ENCODE measurements at regions not wholly inside any gene's neighbourhood (a gene's known extent, or its start where the extent isn't known, plus 50 kb on each side); places are given as distances from the start of the nearest gene placed in this dataset.
A peak's percentile ranks its signal among the peaks of the same experiment; 100 is the strongest.

DNA sequence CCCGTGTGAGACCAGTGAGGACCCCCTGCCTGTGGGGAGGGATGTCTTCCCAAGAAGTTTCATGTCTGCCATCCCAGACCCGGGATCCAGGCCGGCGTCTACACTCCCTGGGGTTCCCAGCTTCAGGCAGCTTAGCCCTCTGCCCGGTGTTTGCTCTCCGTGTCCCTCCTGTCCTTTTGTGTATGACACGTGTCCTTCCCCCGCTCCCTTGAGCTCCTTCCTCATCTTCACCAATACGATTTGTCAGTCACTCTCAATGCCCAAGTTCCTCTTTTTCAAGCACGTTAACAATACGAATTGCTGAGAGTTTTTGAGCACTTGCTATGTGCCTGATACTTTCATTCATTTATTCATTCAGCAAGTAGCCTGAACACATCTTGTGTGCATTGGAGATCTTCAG, 115.6 kb upstream of the PTPN1 start:
- DNase-seq, result peak; percentile 86 to 87

- DNase-seq, result no peak
These were observed 114.9 kb upstream of the PTPN1 start for GRCh38 chr20:50395251-50395729.

DNA sequence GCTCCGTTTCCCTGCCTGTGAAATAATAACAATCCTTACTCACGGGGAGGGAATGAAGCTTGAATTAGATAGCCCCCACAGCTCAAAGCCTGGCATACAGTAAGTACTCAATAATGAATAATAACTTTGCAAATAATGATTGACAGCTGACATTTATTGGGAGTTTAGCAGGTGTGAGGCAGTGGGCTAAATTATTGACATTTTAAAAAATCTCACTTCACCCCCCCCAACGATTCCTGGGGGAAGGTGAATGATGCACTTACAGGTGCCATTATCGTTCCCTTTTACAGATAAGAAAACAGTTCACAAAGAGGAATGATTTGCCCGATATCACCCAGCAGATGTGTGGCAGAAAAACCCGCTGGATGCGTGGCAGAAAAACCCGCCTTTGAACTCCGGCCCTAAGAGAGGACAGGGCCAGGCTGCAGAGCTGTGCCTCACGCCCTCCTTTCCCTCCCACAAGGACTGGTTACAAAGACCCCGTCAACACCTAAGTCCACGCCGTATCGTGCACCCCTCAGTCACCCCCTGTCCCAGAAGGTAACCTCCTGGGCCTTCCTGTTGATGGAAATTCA, 114.2 kb upstream of the PTPN1 start:
- no peak for DNase-seq

DNA sequence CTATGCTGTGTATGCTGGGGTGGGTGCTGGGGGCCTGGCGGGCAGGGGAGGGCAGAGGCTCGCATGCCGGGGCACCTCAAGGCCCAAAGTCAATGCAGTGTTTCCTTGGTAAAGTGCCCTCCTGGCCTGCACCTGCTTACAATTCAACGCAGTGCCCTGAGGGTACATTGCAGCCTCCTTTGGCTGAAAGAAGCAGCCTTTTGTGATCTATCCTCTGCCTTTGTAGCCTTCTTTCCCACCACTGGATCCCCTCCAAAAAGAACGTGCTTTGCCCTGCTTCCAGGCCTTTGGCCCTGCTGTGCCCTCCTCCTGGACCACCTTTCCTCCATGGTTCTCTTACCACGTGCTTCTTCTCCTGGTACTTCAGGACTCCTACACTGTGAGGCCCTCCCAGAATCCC, 113.6 kb upstream of the PTPN1 start:
- no peak for DNase-seq

GRCh38 chr20:50397058-50397457, 113.1 kb upstream of the PTPN1 start:
- no peak for DNase-seq

GRCh38 chr20:50398064-50398463, 112.1 kb upstream of the PTPN1 start:
- no peak for DNase-seq

- no peak for DNase-seq
These were observed 111.7 kb upstream of the PTPN1 start for GRCh38 chr20:50398471-50398820.

DNA sequence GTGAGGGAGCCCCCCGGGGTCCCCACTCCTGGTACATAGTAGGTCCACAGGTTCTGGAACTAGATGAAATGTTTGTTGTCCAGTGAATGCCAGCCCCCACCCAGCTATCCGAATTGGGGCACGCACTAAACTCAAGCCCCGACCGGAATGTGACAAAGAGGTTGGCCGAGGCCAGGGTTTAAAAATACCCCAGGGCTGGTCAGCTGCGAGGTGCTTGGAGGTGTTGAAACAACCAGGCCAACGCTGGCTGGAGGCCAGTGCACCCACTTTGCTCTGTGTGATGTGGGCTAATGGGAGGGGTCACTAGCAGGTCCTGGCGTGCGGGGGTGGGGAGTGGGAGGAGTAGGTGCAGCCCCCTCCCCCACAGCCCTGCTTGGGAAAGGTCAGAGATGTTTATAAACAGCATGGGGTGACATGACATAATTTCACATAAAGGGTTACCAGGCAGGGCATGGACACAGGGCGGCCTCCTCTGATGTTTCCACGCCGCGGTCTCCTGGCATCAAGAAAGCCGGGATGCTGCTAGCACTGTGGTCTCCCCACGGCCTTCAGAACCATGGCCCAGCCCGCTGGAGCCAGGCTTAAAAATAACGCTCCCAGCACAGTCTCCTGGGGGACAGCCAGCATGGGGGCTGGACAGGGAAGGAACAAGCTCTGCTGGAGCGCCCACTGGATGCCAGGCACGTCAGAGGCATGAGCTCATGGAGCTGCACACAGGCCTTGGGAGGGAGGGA, 111.2 kb upstream of the PTPN1 start:
- DNase-seq, result no peak

DNA sequence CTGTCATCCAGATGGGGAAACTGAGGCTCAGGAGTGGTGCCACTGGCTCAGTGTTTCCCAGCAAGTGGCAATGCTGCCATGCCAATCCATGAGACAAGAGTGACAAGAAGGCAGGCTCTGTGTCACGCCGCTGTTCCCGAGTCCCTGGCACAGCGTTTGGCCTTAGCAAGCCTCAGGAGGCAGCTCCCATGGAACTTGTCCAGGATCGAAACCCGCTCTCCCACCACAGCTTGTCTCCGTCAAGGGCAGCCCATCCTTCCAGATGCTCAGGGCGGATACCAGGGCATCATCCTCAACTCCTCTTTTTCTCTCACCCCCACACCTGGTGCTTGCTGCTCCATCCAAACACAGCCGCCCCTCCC, 110.6 kb upstream of the PTPN1 start:
- DNase-seq, result no peak

GRCh38 chr20:50399917-50400704, 110.1 kb upstream of the PTPN1 start:
- DNase-seq, result no peak

DNA sequence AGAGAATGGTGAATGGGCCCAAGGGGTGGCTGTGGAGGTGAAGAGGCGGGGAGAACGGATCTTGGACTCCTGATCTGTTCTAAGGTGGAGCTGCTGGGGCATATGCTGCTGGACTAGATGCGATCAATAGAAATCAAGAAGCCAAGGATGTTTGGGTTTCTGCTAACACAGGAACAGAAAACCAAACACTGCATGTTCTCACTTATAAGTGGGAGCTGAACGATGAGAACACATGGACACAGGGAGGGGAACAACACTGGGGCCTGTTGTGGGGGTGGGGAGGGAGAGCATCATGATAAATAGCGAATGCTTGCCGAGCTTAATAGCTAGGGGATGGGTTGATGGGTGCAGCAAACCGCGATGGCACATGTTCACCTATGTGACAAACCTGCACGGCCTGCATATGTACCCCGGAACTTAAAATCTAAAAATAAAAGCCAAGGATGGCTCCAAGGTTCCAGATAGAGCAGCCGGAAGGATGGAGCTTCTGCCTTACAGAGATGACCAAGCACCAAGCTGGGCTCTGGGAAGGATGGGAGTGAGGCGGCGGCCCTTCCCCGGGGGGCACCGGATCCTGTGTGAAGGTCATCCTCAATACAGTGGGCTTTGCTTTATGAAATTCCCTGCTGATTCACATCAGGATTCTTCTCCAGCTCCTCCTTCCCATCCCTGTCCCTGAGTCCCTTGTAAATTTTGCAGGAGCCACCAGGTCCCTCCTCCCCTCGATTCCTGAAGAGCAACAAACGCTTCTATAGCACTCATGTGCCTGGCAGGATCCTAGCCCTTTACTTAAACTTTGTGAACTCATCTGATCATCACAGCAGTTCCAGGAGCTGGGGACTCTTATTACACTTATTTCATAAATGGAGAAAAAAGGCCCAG, 109.2 kb upstream of the PTPN1 start:
- no peak for DNase-seq

GRCh38 chr20:50401587-50402418, 108.4 kb upstream of the PTPN1 start:
- DNase-seq, result no peak

DNA sequence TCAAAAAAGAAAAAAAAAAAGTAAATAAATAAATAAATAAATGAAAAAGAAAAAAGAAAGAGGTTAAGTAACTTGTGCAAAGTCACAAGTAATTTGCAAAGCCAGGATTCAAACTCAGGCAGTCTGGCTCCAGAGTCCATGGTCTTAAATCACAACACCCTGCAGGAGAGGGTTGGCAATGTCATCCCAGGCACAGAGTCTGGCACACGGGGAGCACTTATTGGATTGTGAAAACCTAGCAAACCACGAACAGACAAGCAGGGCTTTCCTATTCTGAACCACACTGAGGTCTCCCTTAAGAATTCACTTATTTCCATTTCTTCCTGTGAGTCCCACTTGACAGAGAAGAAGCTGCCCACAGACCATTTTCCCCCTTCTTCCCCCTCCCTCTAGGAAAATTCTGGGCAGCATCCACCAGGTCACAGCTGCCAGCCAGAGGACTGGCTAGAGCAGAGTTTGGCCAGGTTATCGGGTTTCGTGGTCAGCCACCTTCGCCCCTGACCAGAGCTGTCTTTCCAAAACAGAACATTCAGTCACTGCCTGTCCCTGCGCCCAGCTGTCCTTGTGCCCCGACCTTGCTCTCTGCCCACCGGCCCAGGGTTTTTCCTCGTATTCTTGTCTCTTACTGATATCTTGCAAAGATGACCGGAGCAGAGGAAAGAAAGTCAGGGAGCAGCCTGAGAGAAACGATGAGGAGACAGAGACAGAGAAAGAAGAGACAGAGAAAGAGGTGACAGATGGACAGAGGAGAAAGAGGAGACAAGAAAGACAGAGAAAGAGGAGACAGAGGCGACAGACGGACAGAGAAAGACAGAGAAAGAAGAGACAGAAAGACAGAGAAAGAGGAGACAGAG, 106.4 kb upstream of the PTPN1 start:
- DNase-seq, result no peak

- no peak for DNase-seq
These were observed 105.6 kb upstream of the PTPN1 start for GRCh38 chr20:50404419-50405234.

DNA sequence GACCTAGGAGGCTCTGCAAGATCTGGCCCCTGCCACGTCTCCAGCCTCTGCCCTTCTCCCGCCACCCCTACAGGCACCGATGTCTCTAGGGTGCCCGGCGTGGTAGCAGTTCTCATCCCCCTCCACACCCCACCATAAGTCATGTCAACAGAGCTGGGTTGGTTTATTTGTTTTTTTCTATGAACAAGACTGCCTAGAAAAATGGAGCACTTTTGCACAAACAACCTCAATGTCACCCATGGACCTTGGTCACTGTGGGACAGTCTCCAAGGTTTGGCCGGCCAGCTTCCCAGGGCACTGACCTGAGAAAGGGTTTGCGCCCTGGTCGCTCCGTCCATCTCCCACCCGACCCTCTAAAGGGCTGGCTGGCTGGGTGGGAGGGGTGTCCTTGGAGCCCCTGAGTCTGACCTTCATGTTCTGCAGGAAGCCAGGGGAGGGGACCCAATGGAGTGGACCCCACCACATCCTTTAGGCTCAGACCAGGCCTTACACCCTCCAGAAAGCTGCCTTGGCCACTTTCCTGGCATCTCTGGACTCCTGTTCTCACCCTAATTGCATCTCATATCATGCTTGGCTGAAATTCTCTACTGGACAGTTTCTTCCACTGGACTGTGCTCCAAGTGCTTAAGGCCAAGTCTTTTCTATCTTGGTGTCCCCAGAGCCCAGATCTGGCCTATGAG, 104.8 kb upstream of the PTPN1 start:
- DNase-seq, result no peak

- DNase-seq, result no peak
These were observed 104.1 kb upstream of the PTPN1 start for GRCh38 chr20:50405915-50406609.

GRCh38 chr20:50406610-50407136, 103.5 kb upstream of the PTPN1 start:
- no peak for DNase-seq

DNA sequence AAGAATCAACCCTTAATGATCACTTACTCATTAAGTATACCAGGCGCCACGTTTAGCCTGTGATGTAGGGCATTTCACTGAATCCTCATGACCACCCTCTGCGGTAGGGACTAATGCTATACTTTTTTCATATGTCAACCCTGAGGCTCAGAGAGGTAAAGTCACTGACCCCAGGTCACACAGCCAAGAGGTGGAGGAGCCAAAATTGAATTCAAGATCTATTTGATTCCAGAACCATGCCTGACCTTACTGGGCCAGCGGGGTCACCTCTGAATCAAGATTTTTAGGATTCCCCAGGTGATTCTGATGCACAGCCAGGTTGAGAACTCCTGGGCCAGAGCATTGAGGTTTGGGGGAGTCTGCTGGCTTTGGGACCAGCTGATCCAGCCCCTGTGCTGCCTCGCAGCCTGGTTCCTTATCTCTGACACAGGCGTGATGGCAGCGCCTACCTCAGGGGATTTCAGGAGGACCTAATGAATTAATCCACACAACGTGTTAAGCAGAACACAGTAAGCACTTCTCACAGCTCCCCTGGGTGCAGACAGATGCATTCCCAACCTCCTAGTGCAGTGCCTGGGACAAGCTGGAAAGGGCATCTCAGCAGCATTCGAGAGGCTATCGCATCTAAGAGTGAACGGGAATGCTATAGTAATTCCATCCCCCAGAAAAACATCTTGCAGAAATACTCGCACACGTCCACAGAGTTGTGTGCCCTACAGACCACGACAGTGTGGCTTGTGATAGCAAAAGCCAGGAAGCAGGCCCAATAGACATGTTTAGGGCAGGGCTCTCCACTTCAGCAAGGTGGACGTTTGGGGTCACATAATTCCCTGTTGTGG, 101.4 kb upstream of the PTPN1 start:
- DNase-seq, result no peak
